IMR-90 (cell line): ENCODE measurements at regions not wholly inside any gene's neighbourhood (a gene's known extent, or its start where the extent isn't known, plus 50 kb on each side); places are given as distances from the start of the nearest gene placed in this dataset.
"Not testable (repeated sequence)": the region's sequence is repeated elsewhere in the genome, so short reads cannot be mapped to it uniquely, and the experiment has no call there.

ENCODE experiments used
- ELK1 ChIP-seq: fragments of 150-350 bp; IDR thresholded peaks from 2 replicates; pipeline ENCODE4 v1.6.1; 2016; ENCODE audit warnings: low read depth, mild to moderate bottlenecking, low read length, moderate library complexity, borderline replicate concordance
- MAZ ChIP-seq: IDR thresholded peaks from 2 replicates; pipeline ENCODE4 v1.6.1; 2012; ENCODE audit warnings: low read depth, mild to moderate bottlenecking, low read length, improper control_type of control experiment, moderate library complexity, borderline replicate concordance
- POLR2A ChIP-seq: IDR thresholded peaks from 2 replicates; pipeline ENCODE4 v1.6.1; 2012; ENCODE audit warnings: mild to moderate bottlenecking, low read depth, low read length
- TF ChIP-seq, protein P1 (sequence below): conservative IDR thresholded peaks from 2 replicates; pipeline ENCODE4 v1.5.1; 2012; ENCODE audit warnings: mild to moderate bottlenecking, low read depth, low read length, improper control_type of control experiment

GRCh38 chr15:30721529-30721928 is 95.6 kb downstream of the ARHGAP11B start:
- TF ChIP-seq, protein P1, sequence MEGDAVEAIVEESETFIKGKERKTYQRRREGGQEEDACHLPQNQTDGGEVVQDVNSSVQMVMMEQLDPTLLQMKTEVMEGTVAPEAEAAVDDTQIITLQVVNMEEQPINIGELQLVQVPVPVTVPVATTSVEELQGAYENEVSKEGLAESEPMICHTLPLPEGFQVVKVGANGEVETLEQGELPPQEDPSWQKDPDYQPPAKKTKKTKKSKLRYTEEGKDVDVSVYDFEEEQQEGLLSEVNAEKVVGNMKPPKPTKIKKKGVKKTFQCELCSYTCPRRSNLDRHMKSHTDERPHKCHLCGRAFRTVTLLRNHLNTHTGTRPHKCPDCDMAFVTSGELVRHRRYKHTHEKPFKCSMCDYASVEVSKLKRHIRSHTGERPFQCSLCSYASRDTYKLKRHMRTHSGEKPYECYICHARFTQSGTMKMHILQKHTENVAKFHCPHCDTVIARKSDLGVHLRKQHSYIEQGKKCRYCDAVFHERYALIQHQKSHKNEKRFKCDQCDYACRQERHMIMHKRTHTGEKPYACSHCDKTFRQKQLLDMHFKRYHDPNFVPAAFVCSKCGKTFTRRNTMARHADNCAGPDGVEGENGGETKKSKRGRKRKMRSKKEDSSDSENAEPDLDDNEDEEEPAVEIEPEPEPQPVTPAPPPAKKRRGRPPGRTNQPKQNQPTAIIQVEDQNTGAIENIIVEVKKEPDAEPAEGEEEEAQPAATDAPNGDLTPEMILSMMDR: not testable (repeated sequence)
- not testable (repeated sequence) for TF ChIP-seq POLR2A, ELK1, MAZ
